GM18517 (cell line): ENCODE measurements at regions not wholly inside any gene's neighbourhood (a gene's known extent, or its start where the extent isn't known, plus 50 kb on each side); places are given as distances from the start of the nearest gene placed in this dataset.

ENCODE experiments used
- ATAC-seq: cut with Tn5 transposase; IDR thresholded peaks from one replicate; pipeline ENCODE4 v1.9.1; 2021; ENCODE audit warnings: mild to moderate bottlenecking, moderate library complexity; ENCODE audit not compliant: unreplicated experiment

GRCh38 chr20:24718277-24718676 is 230.8 kb upstream of the CST7 start:
- ATAC-seq, result no peak

- no peak for ATAC-seq
Measured at GRCh38 chr20:24718696-24719095, 230.4 kb upstream of the CST7 start.

GRCh38 chr20:24720957-24721356 is 228.1 kb upstream of the CST7 start:
- no peak for ATAC-seq

- no peak for ATAC-seq
Measured at GRCh38 chr20:24721891-24722568, 227.0 kb upstream of the CST7 start.

GRCh38 chr20:24722586-24722985 is 226.5 kb upstream of the CST7 start:
- no peak for ATAC-seq

GRCh38 chr20:24723186-24723585 is 225.9 kb upstream of the CST7 start:
- no peak for ATAC-seq

- ATAC-seq, result no peak
Measured at GRCh38 chr20:24723647-24724352, 225.3 kb upstream of the CST7 start.

GRCh38 chr20:24724982-24725533 is 224.0 kb upstream of the CST7 start:
- no peak for ATAC-seq

- no peak for ATAC-seq
Measured at GRCh38 chr20:24727795-24728194, 221.3 kb upstream of the CST7 start.

GRCh38 chr20:24729896-24730605 is 219.0 kb upstream of the CST7 start:
- no peak for ATAC-seq

GRCh38 chr20:24730750-24731149 is 218.3 kb upstream of the CST7 start:
- no peak for ATAC-seq

- ATAC-seq, result no peak
Measured at GRCh38 chr20:24731312-24731711, 217.8 kb upstream of the CST7 start.

- ATAC-seq, result no peak
Measured at GRCh38 chr20:24732076-24732475, 217.0 kb upstream of the CST7 start.

- ATAC-seq, result no peak
Measured at GRCh38 chr20:24732599-24732998, 216.5 kb upstream of the CST7 start.

GRCh38 chr20:24733416-24733815 is 215.7 kb upstream of the CST7 start:
- ATAC-seq, result no peak

- no peak for ATAC-seq
Measured at GRCh38 chr20:24734139-24734538, 214.9 kb upstream of the CST7 start.

GRCh38 chr20:24735263-24735662 is 213.8 kb upstream of the CST7 start:
- no peak for ATAC-seq

- ATAC-seq, result no peak
Measured at GRCh38 chr20:24736131-24736843, 212.8 kb upstream of the CST7 start.

GRCh38 chr20:24736844-24737211 is 212.2 kb upstream of the CST7 start:
- ATAC-seq, result no peak

- ATAC-seq, result no peak
Measured at GRCh38 chr20:24737212-24737850, 211.7 kb upstream of the CST7 start.
